Mesenchymal stem cell (in vitro differentiated cells and primary cell): ENCODE measurements at regions not wholly inside any gene's neighbourhood (a gene's known extent, or its start where the extent isn't known, plus 50 kb on each side); places are given as distances from the start of the nearest gene placed in this dataset.
"Not testable (repeated sequence)": the region's sequence is repeated elsewhere in the genome, so short reads cannot be mapped to it uniquely, and the experiment has no call there.

Experiments
- DNase-seq: peaks from one replicate; pipeline ENCODE4 v3.0.0-alpha.2; 2013
- H2AFZ ChIP-seq: one replicate; pipeline ENCODE4 v1.6.1; 2013; ENCODE audit warnings: low read depth, mild to moderate bottlenecking, control low read depth, inconsistent platforms, low read length, moderate library complexity
- H2AK5ac ChIP-seq: 2 replicates; pipeline ENCODE4 v1.6.1; 2013; ENCODE audit warnings: low read length, moderate library complexity, mild to moderate bottlenecking, inconsistent platforms; ENCODE audit not compliant: severe bottlenecking
- H2BK120ac ChIP-seq: one replicate; pipeline ENCODE4 v1.6.1; 2013; ENCODE audit warnings: low read depth, mild to moderate bottlenecking, inconsistent platforms, low read length, moderate library complexity
- H2BK12ac ChIP-seq, 2 experiments: one replicate each; pipeline ENCODE4 v1.6.1; 2013; ENCODE audit warnings: inconsistent platforms in 2 of 2, low read length in 2 of 2, mild to moderate bottlenecking in 2 of 2, moderate library complexity in 2 of 2, control low read depth in 1 of 2
- H2BK15ac ChIP-seq: one replicate; pipeline ENCODE4 v1.6.1; 2013; ENCODE audit warnings: mild to moderate bottlenecking, low read depth, inconsistent platforms; ENCODE audit not compliant: poor library complexity, severe bottlenecking
- H2BK5ac ChIP-seq: 2 replicates; pipeline ENCODE4 v1.6.1; 2013; ENCODE audit warnings: low read depth, mild to moderate bottlenecking, low read length, control low read depth, inconsistent platforms; ENCODE audit not compliant: poor library complexity, severe bottlenecking
- H3K14ac ChIP-seq, 2 experiments: one replicate each; pipeline ENCODE4 v1.6.1; 2013; ENCODE audit warnings: inconsistent platforms in 2 of 2, low read length in 2 of 2, control low read depth in 1 of 2, mild to moderate bottlenecking in 1 of 2, moderate library complexity in 1 of 2
- H3K18ac ChIP-seq, 2 experiments: one replicate each; pipeline ENCODE4 v1.6.1; 2013; ENCODE audit warnings: inconsistent platforms in 2 of 2, low read length in 2 of 2, control low read depth in 1 of 2, low read depth in 1 of 2, mild to moderate bottlenecking in 1 of 2
- H3K23ac ChIP-seq, 2 experiments: one replicate each; pipeline ENCODE4 v1.6.1; 2013; ENCODE audit warnings: inconsistent platforms in 2 of 2, low read length in 2 of 2, mild to moderate bottlenecking in 2 of 2, moderate library complexity in 2 of 2, control low read depth in 1 of 2
- H3K27ac ChIP-seq: 2 replicates; pipeline ENCODE4 v1.5.1; 2013; ENCODE audit warnings: mild to moderate bottlenecking, moderate library complexity, low read length, control low read depth, inconsistent platforms; ENCODE audit not compliant: poor library complexity, severe bottlenecking
- H3K27me3 ChIP-seq, 2 experiments: 2 replicates each; pipeline versions ENCODE4 v1.6.1 to v1.7.0; 2013; ENCODE audit warnings: low read length in 2 of 2, mild to moderate bottlenecking in 2 of 2, moderate library complexity in 2 of 2, control low read depth in 1 of 2, inconsistent platforms in 1 of 2; ENCODE audit not compliant: control insufficient read depth in 1 of 2, insufficient read depth in 1 of 2
- H3K36me3 ChIP-seq, 2 experiments: 2 replicates each; pipeline versions ENCODE4 v1.6.1 to v1.7.0; 2013; ENCODE audit warnings: low read length in 2 of 2, control low read depth in 1 of 2, inconsistent platforms in 1 of 2, low read depth in 1 of 2, mild to moderate bottlenecking in 1 of 2; ENCODE audit not compliant: insufficient read depth in 2 of 2, control insufficient read depth in 1 of 2
- H3K4ac ChIP-seq, 2 experiments: one replicate each; pipeline ENCODE4 v1.6.1; 2013; ENCODE audit warnings: inconsistent platforms in 2 of 2, low read length in 2 of 2, mild to moderate bottlenecking in 2 of 2, moderate library complexity in 2 of 2, control low read depth in 1 of 2, low read depth in 1 of 2
- H3K4me1 ChIP-seq: 2 replicates; pipeline ENCODE4 v1.6.1; 2013; ENCODE audit warnings: low read depth, low read length, control low read depth; ENCODE audit not compliant: control insufficient read depth, insufficient read depth
- H3K4me2 ChIP-seq: 2 replicates; pipeline ENCODE4 v1.6.1; 2013; ENCODE audit warnings: low read length, mild to moderate bottlenecking, inconsistent platforms; ENCODE audit not compliant: poor library complexity, severe bottlenecking
- H3K4me3 ChIP-seq, 2 experiments: 2 replicates each; pipeline versions ENCODE4 v1.5.1 to v1.7.0; 2013; ENCODE audit warnings: low read length in 2 of 2, mild to moderate bottlenecking in 2 of 2, control low read depth in 1 of 2, low read depth in 1 of 2; ENCODE audit not compliant: insufficient read depth in 1 of 2
- H3K79me1 ChIP-seq: replicated peaks from 2 replicates; pipeline ENCODE4 v1.6.1; 2013; ENCODE audit warnings: mild to moderate bottlenecking, control low read depth, low read length, inconsistent platforms; ENCODE audit not compliant: poor library complexity, severe bottlenecking
- H3K9ac ChIP-seq: 2 replicates; pipeline ENCODE4 v1.7.0; 2013; ENCODE audit warnings: mild to moderate bottlenecking, low read length, moderate library complexity
- H3K9me3 ChIP-seq: 2 replicates; pipeline ENCODE4 v1.7.0; 2013; ENCODE audit warnings: mild to moderate bottlenecking, low read length; ENCODE audit not compliant: control insufficient read depth
- H4K8ac ChIP-seq: one replicate; pipeline ENCODE4 v1.6.1; 2013; ENCODE audit warnings: inconsistent platforms, mild to moderate bottlenecking, low read length, moderate library complexity
- H4K91ac ChIP-seq: one replicate; pipeline ENCODE4 v1.6.1; 2013; ENCODE audit warnings: mild to moderate bottlenecking, low read length, inconsistent platforms
- WGBS: methylation state at CpG from one replicate; pipeline ENCODE4 v1.1.7; 2013; ENCODE audit warnings: mixed read lengths; 5-methylcytosine and 5-hydroxymethylcytosine counted together

DNA sequence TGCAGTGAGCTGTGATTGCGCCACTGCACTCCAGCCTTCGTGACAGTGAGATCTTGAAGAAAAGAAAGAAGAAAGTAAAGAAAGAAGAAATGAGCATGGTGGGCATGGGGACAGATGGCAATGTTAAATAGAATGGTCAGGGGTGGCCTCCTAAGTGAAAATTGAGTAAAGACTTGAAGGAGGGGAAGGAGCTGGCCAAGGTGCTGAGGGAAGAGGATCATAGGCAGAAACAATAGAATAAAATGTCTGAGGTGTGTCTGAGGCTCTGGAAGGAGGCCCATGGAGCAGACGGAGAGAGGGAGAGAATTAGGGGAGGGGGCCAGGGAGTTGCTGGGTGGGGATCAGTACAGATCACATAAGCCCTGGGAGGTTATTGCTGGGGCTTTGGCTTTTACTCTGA lies 163.1 kb downstream of the RALA start:
- 84% methylated on average over 3 of the region's 3 CpGs for WGBS

DNA sequence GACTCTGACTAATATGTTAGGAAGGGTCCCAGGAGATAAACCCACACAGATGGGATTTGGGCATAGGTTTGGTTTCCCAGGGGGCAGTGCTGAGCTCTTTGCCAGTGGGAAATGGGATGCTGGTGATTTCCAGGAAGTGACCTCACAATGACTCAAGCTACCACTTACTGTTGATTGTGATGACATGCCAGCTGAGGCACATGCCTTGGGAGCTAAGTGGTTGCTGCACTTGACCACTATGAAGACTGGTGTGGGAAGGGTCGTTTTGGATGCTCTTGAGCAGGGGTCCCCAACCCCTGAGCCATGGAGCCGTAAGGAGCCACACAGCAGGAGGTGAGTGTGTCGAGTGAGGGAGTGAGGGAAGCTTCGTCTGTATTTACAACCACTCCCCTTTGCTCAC lies 159.0 kb upstream of the CDK13 start:
- H2AK5ac ChIP-seq, H3K9ac ChIP-seq, H3K27ac ChIP-seq, H3K14ac ChIP-seq, H3K9me3 ChIP-seq, H3K4ac ChIP-seq, DNase-seq, H3K79me1 ChIP-seq, H2BK15ac ChIP-seq, H2AFZ ChIP-seq, H3K23ac ChIP-seq, H4K91ac ChIP-seq, H3K18ac ChIP-seq, H3K4me3 ChIP-seq, H3K4me2 ChIP-seq, H2BK5ac ChIP-seq, H3K4me1 ChIP-seq, H2BK120ac ChIP-seq, H2BK12ac ChIP-seq, H3K27me3 ChIP-seq, H4K8ac ChIP-seq: not testable (repeated sequence)
- peaks cover 9 to 18% of the 10 kb centered on the region in 2 experiments for H3K36me3 ChIP-seq
- WGBS: 76% methylated on average over 2 of the region's 4 CpGs

More for the DNA sequence above, 163.1 kb downstream of the RALA start:
- not testable (repeated sequence) for H4K8ac ChIP-seq, H3K79me1 ChIP-seq, H3K4me3 ChIP-seq, H4K91ac ChIP-seq, H2BK5ac ChIP-seq, H2BK12ac ChIP-seq, H3K27ac ChIP-seq, H2AFZ ChIP-seq, H3K4me2 ChIP-seq, H2AK5ac ChIP-seq, H3K4me1 ChIP-seq, H3K14ac ChIP-seq, H2BK120ac ChIP-seq, H3K4ac ChIP-seq, H3K9ac ChIP-seq, H2BK15ac ChIP-seq, H3K27me3 ChIP-seq, H3K18ac ChIP-seq, DNase-seq, H3K9me3 ChIP-seq, H3K23ac ChIP-seq
- H3K36me3 ChIP-seq: peaks cover 8 to 11% of the 10 kb centered on the region in 2 experiments

DNA sequence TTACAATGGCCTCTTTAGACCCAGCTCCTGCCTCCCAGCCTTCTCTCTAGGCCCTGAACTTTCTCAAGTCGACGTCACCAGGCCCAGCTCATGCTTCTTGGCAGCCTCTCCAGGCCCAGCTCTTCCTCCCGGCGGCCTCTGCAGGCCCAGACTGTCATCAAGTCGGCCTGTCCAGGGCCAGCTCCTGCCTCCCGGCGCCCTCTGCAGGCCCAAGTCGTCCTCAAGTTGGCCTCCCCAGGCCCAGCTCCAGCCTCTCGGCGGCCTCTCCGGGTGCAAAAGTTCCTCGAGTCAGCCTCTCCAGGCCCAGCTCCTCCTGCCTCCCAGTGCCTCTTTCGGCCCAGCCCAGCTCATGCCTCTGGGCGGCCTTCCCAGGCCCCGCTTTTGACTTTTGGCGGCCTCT lies 158.1 kb upstream of the CDK13 start:
- not testable (repeated sequence) for H4K91ac ChIP-seq, H2AK5ac ChIP-seq, H3K4me2 ChIP-seq, H3K4ac ChIP-seq, H3K18ac ChIP-seq, H3K79me1 ChIP-seq, H3K23ac ChIP-seq, H2AFZ ChIP-seq, H3K9ac ChIP-seq, H2BK12ac ChIP-seq, H3K4me1 ChIP-seq, DNase-seq, H3K14ac ChIP-seq, H4K8ac ChIP-seq, H3K4me3 ChIP-seq, H2BK15ac ChIP-seq, H2BK5ac ChIP-seq, H3K9me3 ChIP-seq, H2BK120ac ChIP-seq, H3K27me3 ChIP-seq, H3K27ac ChIP-seq
- WGBS: 85% methylated on average over 13 of the region's 16 CpGs
- H3K36me3 ChIP-seq: peaks cover 9 to 22% of the 10 kb centered on the region in 2 experiments

DNA sequence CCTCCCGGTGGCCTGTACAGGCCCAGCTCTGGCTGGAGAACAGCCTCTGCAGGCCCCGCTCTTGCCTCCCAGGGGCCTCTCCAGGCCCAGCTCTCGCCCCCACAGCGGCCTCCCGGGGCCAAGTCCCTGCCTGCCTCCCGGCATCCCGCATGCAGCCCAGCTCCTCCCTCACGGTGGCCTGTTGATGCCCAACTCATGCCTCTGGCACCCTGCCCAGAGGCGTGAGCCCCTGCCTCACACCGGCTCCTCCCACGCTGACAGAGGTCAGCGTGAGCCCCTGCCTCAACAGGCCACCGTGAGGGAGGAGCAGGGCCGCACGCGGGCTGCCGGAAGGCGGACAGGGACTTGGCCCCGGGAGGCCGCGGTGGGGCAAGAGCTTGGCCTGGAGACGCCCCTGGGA lies 157.0 kb upstream of the CDK13 start:
- H2AFZ ChIP-seq, H3K14ac ChIP-seq, H2BK15ac ChIP-seq, H3K4me2 ChIP-seq, H3K23ac ChIP-seq, H3K18ac ChIP-seq, H3K9ac ChIP-seq, H3K4ac ChIP-seq, H2BK120ac ChIP-seq, H4K8ac ChIP-seq, H3K4me1 ChIP-seq, DNase-seq, H3K4me3 ChIP-seq, H2AK5ac ChIP-seq, H4K91ac ChIP-seq, H3K9me3 ChIP-seq, H2BK12ac ChIP-seq, H3K27ac ChIP-seq, H3K27me3 ChIP-seq, H3K79me1 ChIP-seq, H2BK5ac ChIP-seq: not testable (repeated sequence)
- peaks cover 9 to 22% of the 10 kb centered on the region in 2 experiments for H3K36me3 ChIP-seq
- WGBS: 96% methylated on average over 17 of the region's 22 CpGs
